ENCODE measurements at regions not wholly inside any gene's neighbourhood (a gene's known extent, or its start where the extent isn't known, plus 50 kb on each side); places are given as distances from the start of the nearest gene placed in this dataset.

GRCh38 chr16:79394206-79394605 is 206.3 kb downstream of the MAF start:
- Histone ChIP-seq H3K4me2 (ENCODE audit: control insufficient read depth, extremely low read depth, insufficient read depth, low read depth, low read length) (no peak overlapping the region), H3K79me2 (ENCODE audit: control insufficient read depth, insufficient read depth, low read length) (no peaks in the 10 kb centered on the region), H3K9me3 (ENCODE audit: control insufficient read depth, low read depth, low read length) (no peaks in the 10 kb centered on the region), H3K27ac (ENCODE audit: control insufficient read depth, insufficient read depth, low read length) (no peak overlapping the region), H3K4me1 (ENCODE audit: control insufficient read depth, extremely low read depth, insufficient read depth, low read length) (no peaks in the 10 kb centered on the region), H3K4me3 (ENCODE audit: control insufficient read depth in 2 of 3, extremely low read depth in 1 of 3, insufficient read depth in 2 of 3, low read depth in 1 of 3, low read length in 3 of 3) (no peak overlapping the region), H4K20me1 (ENCODE audit: control insufficient read depth, extremely low read depth, insufficient read depth, low read length) (no peaks in the 10 kb centered on the region), H3K36me3 (ENCODE audit: control insufficient read depth in 2 of 2, extremely low read depth in 1 of 2, insufficient read depth in 2 of 2, low read length in 2 of 2) (no peaks in the 10 kb centered on the region), H3K9me1 (ENCODE audit: control insufficient read depth, extremely low read depth, insufficient read depth, low read length) (no peaks in the 10 kb centered on the region), H3K9ac (ENCODE audit: control insufficient read depth, extremely low read depth, insufficient read depth, low read length) (no peak overlapping the region), H3K27me3 (ENCODE audit: control insufficient read depth, extremely low read depth, insufficient read depth, low read length) (peaks cover 25% of the 10 kb centered on the region), H2AFZ (ENCODE audit: control insufficient read depth, low read length) (no peak overlapping the region)
- DNase-seq (ENCODE audit: low read depth, low spot score): no peak
- dilution Hi-C loops (cut with MboI; ENCODE audit: extremely low pct_ligation_motif_present, low sequenced_read_pairs): no loop called here
- FAIRE-seq: no peak
- no peak for TF ChIP-seq EZH2 (IDR thresholded peaks at IDR 0.05; ENCODE audit: low read length)
- TF ChIP-seq, protein P1, sequence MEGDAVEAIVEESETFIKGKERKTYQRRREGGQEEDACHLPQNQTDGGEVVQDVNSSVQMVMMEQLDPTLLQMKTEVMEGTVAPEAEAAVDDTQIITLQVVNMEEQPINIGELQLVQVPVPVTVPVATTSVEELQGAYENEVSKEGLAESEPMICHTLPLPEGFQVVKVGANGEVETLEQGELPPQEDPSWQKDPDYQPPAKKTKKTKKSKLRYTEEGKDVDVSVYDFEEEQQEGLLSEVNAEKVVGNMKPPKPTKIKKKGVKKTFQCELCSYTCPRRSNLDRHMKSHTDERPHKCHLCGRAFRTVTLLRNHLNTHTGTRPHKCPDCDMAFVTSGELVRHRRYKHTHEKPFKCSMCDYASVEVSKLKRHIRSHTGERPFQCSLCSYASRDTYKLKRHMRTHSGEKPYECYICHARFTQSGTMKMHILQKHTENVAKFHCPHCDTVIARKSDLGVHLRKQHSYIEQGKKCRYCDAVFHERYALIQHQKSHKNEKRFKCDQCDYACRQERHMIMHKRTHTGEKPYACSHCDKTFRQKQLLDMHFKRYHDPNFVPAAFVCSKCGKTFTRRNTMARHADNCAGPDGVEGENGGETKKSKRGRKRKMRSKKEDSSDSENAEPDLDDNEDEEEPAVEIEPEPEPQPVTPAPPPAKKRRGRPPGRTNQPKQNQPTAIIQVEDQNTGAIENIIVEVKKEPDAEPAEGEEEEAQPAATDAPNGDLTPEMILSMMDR (optimal IDR thresholded peaks at IDR 0.05 in 1 of 3, IDR thresholded peaks at IDR 0.05 in 1 of 3, conservative IDR thresholded peaks at IDR 0.05 in 1 of 3; ENCODE audit: extremely low read depth in 1 of 3, insufficient read depth in 2 of 3, low read length in 3 of 3): no peak

DNA sequence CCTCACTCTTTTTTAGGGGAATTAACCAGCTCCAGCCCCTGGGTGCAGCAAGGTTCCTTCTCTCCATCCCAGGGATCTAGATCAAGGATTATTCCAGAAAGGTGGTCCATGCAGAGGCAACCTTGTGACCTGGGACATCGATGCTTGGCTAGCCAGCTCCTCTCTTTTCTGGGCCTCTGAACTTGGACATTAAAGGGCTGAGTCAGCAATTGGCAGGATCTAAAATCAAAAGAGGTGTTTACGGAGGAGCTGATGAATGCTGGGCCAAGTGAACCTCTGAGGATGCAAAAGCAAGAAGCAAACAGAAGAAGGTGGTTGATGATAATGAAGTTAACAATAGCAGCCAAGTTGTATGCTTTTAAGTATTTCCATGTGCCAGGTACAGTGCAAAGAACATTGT is 207.0 kb downstream of the MAF start:
- dilution Hi-C loops (cut with MboI; ENCODE audit: extremely low pct_ligation_motif_present, low sequenced_read_pairs): no loop called here
- FAIRE-seq: no peak
- no peak for TF ChIP-seq EZH2 (IDR thresholded peaks at IDR 0.05; ENCODE audit: low read length)
- TF ChIP-seq, protein P1 (optimal IDR thresholded peaks at IDR 0.05 in 1 of 3, IDR thresholded peaks at IDR 0.05 in 1 of 3, conservative IDR thresholded peaks at IDR 0.05 in 1 of 3; ENCODE audit: extremely low read depth in 1 of 3, insufficient read depth in 2 of 3, low read length in 3 of 3): no peak

More for the DNA sequence above, 207.0 kb downstream of the MAF start:
- H3K9ac ChIP-seq (ENCODE audit: control insufficient read depth, extremely low read depth, insufficient read depth, low read length): no peak overlapping the region
- H4K20me1 ChIP-seq (ENCODE audit: control insufficient read depth, extremely low read depth, insufficient read depth, low read length): no peaks in the 10 kb centered on the region
- H3K36me3 ChIP-seq (ENCODE audit: control insufficient read depth in 2 of 2, extremely low read depth in 1 of 2, insufficient read depth in 2 of 2, low read length in 2 of 2): no peaks in the 10 kb centered on the region
- peaks cover 25% of the 10 kb centered on the region for H3K27me3 ChIP-seq (ENCODE audit: control insufficient read depth, extremely low read depth, insufficient read depth, low read length)
- DNase-seq (ENCODE audit: low read depth, low spot score): no peak
- H3K4me1 ChIP-seq (ENCODE audit: control insufficient read depth, extremely low read depth, insufficient read depth, low read length): no peaks in the 10 kb centered on the region
- no peak overlapping the region for H3K27ac ChIP-seq (ENCODE audit: control insufficient read depth, insufficient read depth, low read length)
- no peak overlapping the region for H3K4me3 ChIP-seq (ENCODE audit: control insufficient read depth in 2 of 3, extremely low read depth in 1 of 3, insufficient read depth in 2 of 3, low read depth in 1 of 3, low read length in 3 of 3)
- no peaks in the 10 kb centered on the region for H3K9me3 ChIP-seq (ENCODE audit: control insufficient read depth, low read depth, low read length)
- H3K9me1 ChIP-seq (ENCODE audit: control insufficient read depth, extremely low read depth, insufficient read depth, low read length): no peaks in the 10 kb centered on the region
- no peak overlapping the region for H2AFZ ChIP-seq (ENCODE audit: control insufficient read depth, low read length)
- H3K4me2 ChIP-seq (ENCODE audit: control insufficient read depth, extremely low read depth, insufficient read depth, low read depth, low read length): no peak overlapping the region
- H3K79me2 ChIP-seq (ENCODE audit: control insufficient read depth, insufficient read depth, low read length): no peaks in the 10 kb centered on the region

Data from keratinocyte (primary cell).